ENCODE measurements at regions not wholly inside any gene's neighbourhood (a gene's known extent, or its start where the extent isn't known, plus 50 kb on each side); places are given as distances from the start of the nearest gene placed in this dataset.

GRCh38 chr7:17654940-17655339 is 285.4 kb downstream of the SNX13 start:
- TF ChIP-seq EZH2 (IDR thresholded peaks at IDR 0.05; ENCODE audit: insufficient read depth, low read length): no peak
- TF ChIP-seq CTCF (IDR thresholded peaks at IDR 0.05; ENCODE audit: insufficient read depth, low read depth, low read length): no peak

Measured in astrocyte (in vitro differentiated cells and primary cell).